ENCODE measurements at regions not wholly inside any gene's neighbourhood (a gene's known extent, or its start where the extent isn't known, plus 50 kb on each side); places are given as distances from the start of the nearest gene placed in this dataset.

- Histone ChIP-seq H3K9me3 (ENCODE audit: control insufficient read depth, insufficient read depth, low read length) (no peaks in the 10 kb centered on the region), H3K27me3 (ENCODE audit: control insufficient read depth, insufficient read depth, low read length) (no peaks in the 10 kb centered on the region), H3K36me3 (ENCODE audit: control insufficient read depth, insufficient read depth, low read length) (no peaks in the 10 kb centered on the region), H3K4me1 (ENCODE audit: control insufficient read depth, insufficient read depth, low read length) (no peaks in the 10 kb centered on the region), H3K4me3 (ENCODE audit: low read depth, low read length) (no peak overlapping the region), H3K9ac (ENCODE audit: low read depth, low read length) (no peak overlapping the region)
These were observed 84.8 kb upstream of the RND3 start for GRCh38 chr2:150572194-150572766.

GRCh38 chr2:150571121-150571520 is 83.7 kb upstream of the RND3 start:
- Histone ChIP-seq H3K4me1 (ENCODE audit: control insufficient read depth, insufficient read depth, low read length) (no peaks in the 10 kb centered on the region), H3K36me3 (ENCODE audit: control insufficient read depth, insufficient read depth, low read length) (no peaks in the 10 kb centered on the region), H3K27me3 (ENCODE audit: control insufficient read depth, insufficient read depth, low read length) (no peaks in the 10 kb centered on the region), H3K9me3 (ENCODE audit: control insufficient read depth, insufficient read depth, low read length) (no peaks in the 10 kb centered on the region), H3K9ac (ENCODE audit: low read depth, low read length) (no peak overlapping the region), H3K4me3 (ENCODE audit: low read depth, low read length) (no peak overlapping the region)

- no peaks in the 10 kb centered on the region for H3K27me3 ChIP-seq (ENCODE audit: control insufficient read depth, insufficient read depth, low read length)
- no peak overlapping the region for H3K4me3 ChIP-seq (ENCODE audit: low read depth, low read length)
- H3K9me3 ChIP-seq (ENCODE audit: control insufficient read depth, insufficient read depth, low read length): no peaks in the 10 kb centered on the region
- H3K36me3 ChIP-seq (ENCODE audit: control insufficient read depth, insufficient read depth, low read length): no peaks in the 10 kb centered on the region
- H3K4me1 ChIP-seq (ENCODE audit: control insufficient read depth, insufficient read depth, low read length): no peaks in the 10 kb centered on the region
- H3K9ac ChIP-seq (ENCODE audit: low read depth, low read length): no peak overlapping the region
These were observed 83.2 kb upstream of the RND3 start for GRCh38 chr2:150570712-150571111.

GRCh38 chr2:150569761-150570160 is 82.3 kb upstream of the RND3 start:
- Histone ChIP-seq H3K9me3 (ENCODE audit: control insufficient read depth, insufficient read depth, low read length) (no peaks in the 10 kb centered on the region), H3K9ac (ENCODE audit: low read depth, low read length) (no peak overlapping the region), H3K27me3 (ENCODE audit: control insufficient read depth, insufficient read depth, low read length) (no peaks in the 10 kb centered on the region)

GRCh38 chr2:150567771-150568301 is 80.4 kb upstream of the RND3 start:
- H3K36me3 ChIP-seq (ENCODE audit: control insufficient read depth, insufficient read depth, low read length): no peaks in the 10 kb centered on the region
- H3K4me3 ChIP-seq (ENCODE audit: low read depth, low read length): no peak overlapping the region
- H3K9ac ChIP-seq (ENCODE audit: low read depth, low read length): no peak overlapping the region
- H3K27me3 ChIP-seq (ENCODE audit: control insufficient read depth, insufficient read depth, low read length): no peaks in the 10 kb centered on the region
- H3K4me1 ChIP-seq (ENCODE audit: control insufficient read depth, insufficient read depth, low read length): no peaks in the 10 kb centered on the region
- H3K9me3 ChIP-seq (ENCODE audit: control insufficient read depth, insufficient read depth, low read length): no peaks in the 10 kb centered on the region

More at GRCh38 chr2:150569761-150570160, 82.3 kb upstream of the RND3 start:
- Histone ChIP-seq H3K4me3 (ENCODE audit: low read depth, low read length) (no peak overlapping the region), H3K36me3 (ENCODE audit: control insufficient read depth, insufficient read depth, low read length) (no peaks in the 10 kb centered on the region), H3K4me1 (ENCODE audit: control insufficient read depth, insufficient read depth, low read length) (no peaks in the 10 kb centered on the region)

- Histone ChIP-seq H3K9me3 (ENCODE audit: control insufficient read depth, insufficient read depth, low read length) (no peaks in the 10 kb centered on the region), H3K9ac (ENCODE audit: low read depth, low read length) (no peak overlapping the region), H3K4me3 (ENCODE audit: low read depth, low read length) (no peak overlapping the region), H3K27me3 (ENCODE audit: control insufficient read depth, insufficient read depth, low read length) (no peaks in the 10 kb centered on the region), H3K4me1 (ENCODE audit: control insufficient read depth, insufficient read depth, low read length) (no peaks in the 10 kb centered on the region), H3K36me3 (ENCODE audit: control insufficient read depth, insufficient read depth, low read length) (no peaks in the 10 kb centered on the region)
These were observed 78.8 kb upstream of the RND3 start for GRCh38 chr2:150566289-150566688.

- Histone ChIP-seq H3K27me3 (ENCODE audit: control insufficient read depth, insufficient read depth, low read length) (no peaks in the 10 kb centered on the region), H3K4me3 (ENCODE audit: low read depth, low read length) (no peak overlapping the region), H3K9ac (ENCODE audit: low read depth, low read length) (no peak overlapping the region), H3K4me1 (ENCODE audit: control insufficient read depth, insufficient read depth, low read length) (peaks cover 5% of the 10 kb centered on the region), H3K36me3 (ENCODE audit: control insufficient read depth, insufficient read depth, low read length) (no peaks in the 10 kb centered on the region), H3K9me3 (ENCODE audit: control insufficient read depth, insufficient read depth, low read length) (no peaks in the 10 kb centered on the region)
These were observed 73.6 kb upstream of the RND3 start for GRCh38 chr2:150561076-150561475.

GRCh38 chr2:150557020-150557600 is 69.6 kb upstream of the RND3 start:
- H3K4me3 ChIP-seq (ENCODE audit: low read depth, low read length): no peak overlapping the region
- no peaks in the 10 kb centered on the region for H3K27me3 ChIP-seq (ENCODE audit: control insufficient read depth, insufficient read depth, low read length)
- H3K9ac ChIP-seq (ENCODE audit: low read depth, low read length): no peak overlapping the region
- peaks cover 10% of the 10 kb centered on the region for H3K4me1 ChIP-seq (ENCODE audit: control insufficient read depth, insufficient read depth, low read length)
- no peaks in the 10 kb centered on the region for H3K9me3 ChIP-seq (ENCODE audit: control insufficient read depth, insufficient read depth, low read length)
- H3K36me3 ChIP-seq (ENCODE audit: control insufficient read depth, insufficient read depth, low read length): no peaks in the 10 kb centered on the region

- Histone ChIP-seq H3K4me1 (ENCODE audit: control insufficient read depth, insufficient read depth, low read length) (peaks cover 10% of the 10 kb centered on the region), H3K9me3 (ENCODE audit: control insufficient read depth, insufficient read depth, low read length) (no peaks in the 10 kb centered on the region), H3K4me3 (ENCODE audit: low read depth, low read length) (no peak overlapping the region), H3K27me3 (ENCODE audit: control insufficient read depth, insufficient read depth, low read length) (no peaks in the 10 kb centered on the region), H3K9ac (ENCODE audit: low read depth, low read length) (no peak overlapping the region), H3K36me3 (ENCODE audit: control insufficient read depth, insufficient read depth, low read length) (no peaks in the 10 kb centered on the region)
These were observed 68.3 kb upstream of the RND3 start for GRCh38 chr2:150555611-150556356.

GRCh38 chr2:150554046-150554445 is 66.6 kb upstream of the RND3 start:
- Histone ChIP-seq H3K4me1 (ENCODE audit: control insufficient read depth, insufficient read depth, low read length) (peaks cover 10% of the 10 kb centered on the region), H3K9me3 (ENCODE audit: control insufficient read depth, insufficient read depth, low read length) (no peaks in the 10 kb centered on the region), H3K27me3 (ENCODE audit: control insufficient read depth, insufficient read depth, low read length) (no peaks in the 10 kb centered on the region), H3K4me3 (ENCODE audit: low read depth, low read length) (no peak overlapping the region), H3K9ac (ENCODE audit: low read depth, low read length) (no peak overlapping the region), H3K36me3 (ENCODE audit: control insufficient read depth, insufficient read depth, low read length) (no peaks in the 10 kb centered on the region)

- H3K36me3 ChIP-seq (ENCODE audit: control insufficient read depth, insufficient read depth, low read length): no peaks in the 10 kb centered on the region
- H3K27me3 ChIP-seq (ENCODE audit: control insufficient read depth, insufficient read depth, low read length): no peaks in the 10 kb centered on the region
- no peak overlapping the region for H3K9ac ChIP-seq (ENCODE audit: low read depth, low read length)
- H3K4me1 ChIP-seq (ENCODE audit: control insufficient read depth, insufficient read depth, low read length): peaks cover 10% of the 10 kb centered on the region
- H3K9me3 ChIP-seq (ENCODE audit: control insufficient read depth, insufficient read depth, low read length): no peaks in the 10 kb centered on the region
- H3K4me3 ChIP-seq (ENCODE audit: low read depth, low read length): no peak overlapping the region
These were observed 64.8 kb upstream of the RND3 start for GRCh38 chr2:150552041-150552820.
